Naive B cell (primary cell): ENCODE measurements at regions not wholly inside any gene's neighbourhood (a gene's known extent, or its start where the extent isn't known, plus 50 kb on each side); places are given as distances from the start of the nearest gene placed in this dataset.

Source experiments
- ATAC-seq, 2 donors: fragments of 150-1000 bp; cut with Tn5 transposase; 2 replicates each; pipeline ENCODE4 v1.10.0; 2021; ENCODE audit warnings: low read depth in 2 of 2, mild to moderate bottlenecking in 2 of 2, moderate library complexity in 2 of 2
- DNase-seq: peaks from one replicate; pipeline ENCODE4 v3.0.0; 2022
- H3K27ac Mint-ChIP-seq, 6 donors: one replicate each; pipeline ENCODE4 v1.8.0; 2020 to 2022; ENCODE audit warnings: mild to moderate bottlenecking in 6 of 6, mixed read lengths in 6 of 6, moderate library complexity in 5 of 6, inconsistent platforms in 2 of 6
- H3K27me3 Mint-ChIP-seq, 3 donors: one replicate each; pipeline ENCODE4 v1.8.0; 2021 to 2022; ENCODE audit warnings: mixed read lengths in 3 of 3, mild to moderate bottlenecking in 1 of 3
- H3K36me3 Mint-ChIP-seq, 2 donors: one replicate each; pipeline ENCODE4 v1.8.0; 2020 to 2022; ENCODE audit warnings: mixed read lengths in 2 of 2, inconsistent platforms in 1 of 2, mild to moderate bottlenecking in 1 of 2
- H3K4me1 Mint-ChIP-seq, 3 donors: one replicate each; pipeline ENCODE4 v1.8.0; 2020 to 2022; ENCODE audit warnings: mixed read lengths in 3 of 3, inconsistent platforms in 1 of 3, mild to moderate bottlenecking in 1 of 3, moderate library complexity in 1 of 3
- H3K4me3 Mint-ChIP-seq, 8 donors: one replicate each; pipeline ENCODE4 v1.8.0; 2020 to 2022; ENCODE audit warnings: mild to moderate bottlenecking in 8 of 8, mixed read lengths in 8 of 8, moderate library complexity in 8 of 8, inconsistent platforms in 2 of 8
- H3K9me3 Mint-ChIP-seq, 7 donors: one replicate each; pipeline ENCODE4 v1.8.0; 2020 to 2022; ENCODE audit warnings: mixed read lengths in 7 of 7, mild to moderate bottlenecking in 5 of 7, inconsistent platforms in 2 of 7, moderate library complexity in 1 of 7

- ATAC-seq (no peak), DNase-seq (no peak)
- Mint-ChIP-seq H3K27me3 (no peaks in the 10 kb centered on the region), H3K4me3 (no peak overlapping the region), H3K36me3 (no peaks in the 10 kb centered on the region), H3K27ac (no peak overlapping the region), H3K4me1 (no peaks in the 10 kb centered on the region), H3K9me3 (peaks cover 0 to 4% (median 0%) of the 10 kb centered on the region in 7 donors)
Observed at GRCh38 chr5:3844266-3844665, 248.6 kb downstream of the IRX1 start.

- no peak overlapping the region for H3K27ac Mint-ChIP-seq
- ATAC-seq (no peak), DNase-seq (no peak)
- H3K4me1 Mint-ChIP-seq = no peaks in the 10 kb centered on the region
- H3K27me3 Mint-ChIP-seq = no peaks in the 10 kb centered on the region
- peaks cover 0 to 4% (median 0%) of the 10 kb centered on the region in 7 donors for H3K9me3 Mint-ChIP-seq
- H3K4me3 Mint-ChIP-seq = no peak overlapping the region
- no peaks in the 10 kb centered on the region for H3K36me3 Mint-ChIP-seq
Observed at GRCh38 chr5:3845230-3845629, 249.6 kb downstream of the IRX1 start.

- DNase-seq (no peak), ATAC-seq (no peak)
- Mint-ChIP-seq H3K27me3 (no peaks in the 10 kb centered on the region), H3K4me1 (no peaks in the 10 kb centered on the region), H3K9me3 (no peaks in the 10 kb centered on the region), H3K36me3 (no peaks in the 10 kb centered on the region), H3K4me3 (no peak overlapping the region), H3K27ac (no peak overlapping the region)
Observed at GRCh38 chr5:3852161-3852916, 256.7 kb downstream of the IRX1 start.

GRCh38 chr5:3853362-3853761, 257.7 kb downstream of the IRX1 start:
- H3K4me1 Mint-ChIP-seq = peaks cover 4 to 8% (median 7%) of the 10 kb centered on the region in 3 donors
- H3K27ac Mint-ChIP-seq = no peak overlapping the region
- DNase-seq (no peak), ATAC-seq (no peak)
- H3K36me3 Mint-ChIP-seq = no peaks in the 10 kb centered on the region
- no peaks in the 10 kb centered on the region for H3K9me3 Mint-ChIP-seq
- no peak overlapping the region for H3K4me3 Mint-ChIP-seq
- no peaks in the 10 kb centered on the region for H3K27me3 Mint-ChIP-seq

- Mint-ChIP-seq H3K27ac (no peak overlapping the region), H3K36me3 (no peaks in the 10 kb centered on the region), H3K4me1 (peaks cover 5 to 9% (median 8%) of the 10 kb centered on the region in 3 donors), H3K9me3 (no peaks in the 10 kb centered on the region), H3K27me3 (no peaks in the 10 kb centered on the region), H3K4me3 (no peak overlapping the region)
- DNase-seq (no peak), ATAC-seq (no peak)
Observed at GRCh38 chr5:3854188-3854821, 258.7 kb downstream of the IRX1 start.

- ATAC-seq (no peak), DNase-seq (no peak)
- Mint-ChIP-seq H3K9me3 (no peaks in the 10 kb centered on the region), H3K27me3 (no peaks in the 10 kb centered on the region), H3K4me3 (no peak overlapping the region), H3K27ac (no peak overlapping the region), H3K36me3 (no peaks in the 10 kb centered on the region), H3K4me1 (peaks cover 5 to 9% (median 8%) of the 10 kb centered on the region in 3 donors)
Observed at GRCh38 chr5:3856036-3856435, 260.4 kb downstream of the IRX1 start.

- no peaks in the 10 kb centered on the region for H3K27me3 Mint-ChIP-seq
- no peaks in the 10 kb centered on the region for H3K36me3 Mint-ChIP-seq
- ATAC-seq = no peak
- H3K9me3 Mint-ChIP-seq = no peaks in the 10 kb centered on the region
- H3K4me3 Mint-ChIP-seq = peak overlapping the region in 1 of 8 donors; percentile 45
- H3K4me1 Mint-ChIP-seq = peaks cover 5 to 9% (median 8%) of the 10 kb centered on the region in 3 donors
- peak overlapping the region in 1 of 6 donors; percentile 5 for H3K27ac Mint-ChIP-seq
- no peak for DNase-seq
Observed at GRCh38 chr5:3858524-3858923, 262.9 kb downstream of the IRX1 start.

GRCh38 chr5:3862906-3863305, 267.3 kb downstream of the IRX1 start:
- no peak for DNase-seq
- H3K9me3 Mint-ChIP-seq = peaks cover 0 to 2% (median 0%) of the 10 kb centered on the region in 7 donors
- no peaks in the 10 kb centered on the region for H3K36me3 Mint-ChIP-seq
- H3K4me1 Mint-ChIP-seq = peaks cover 5 to 6% (median 6%) of the 10 kb centered on the region in 3 donors
- no peak for ATAC-seq
- H3K4me3 Mint-ChIP-seq = no peak overlapping the region
- H3K27ac Mint-ChIP-seq = no peak overlapping the region
- no peaks in the 10 kb centered on the region for H3K27me3 Mint-ChIP-seq

GRCh38 chr5:3875144-3875543, 279.5 kb downstream of the IRX1 start:
- Mint-ChIP-seq H3K4me1 (peaks cover 0 to 6% (median 3%) of the 10 kb centered on the region in 3 donors), H3K27ac (no peak overlapping the region), H3K27me3 (no peaks in the 10 kb centered on the region), H3K36me3 (no peaks in the 10 kb centered on the region), H3K4me3 (no peak overlapping the region), H3K9me3 (peaks cover 3 to 23% (median 6%) of the 10 kb centered on the region in 7 donors)
- ATAC-seq = no peak
- DNase-seq = no peak

GRCh38 chr5:3878267-3878666, 282.6 kb downstream of the IRX1 start:
- no peak overlapping the region for H3K4me3 Mint-ChIP-seq
- H3K27ac Mint-ChIP-seq = peak overlapping the region in 1 of 6 donors; percentile 40
- ATAC-seq (no peak), DNase-seq (no peak)
- peaks cover 0 to 10% (median 10%) of the 10 kb centered on the region in 3 donors for H3K4me1 Mint-ChIP-seq
- no peaks in the 10 kb centered on the region for H3K36me3 Mint-ChIP-seq
- H3K27me3 Mint-ChIP-seq = peaks cover 0 to 8% (median 7%) of the 10 kb centered on the region in 3 donors
- H3K9me3 Mint-ChIP-seq = peaks cover 3 to 15% (median 5%) of the 10 kb centered on the region in 7 donors

GRCh38 chr5:3883040-3883439, 287.4 kb downstream of the IRX1 start:
- peaks cover 4 to 8% (median 7%) of the 10 kb centered on the region in 3 donors for H3K27me3 Mint-ChIP-seq
- H3K4me1 Mint-ChIP-seq = peaks cover 2 to 18% (median 15%) of the 10 kb centered on the region in 3 donors
- H3K4me3 Mint-ChIP-seq = no peak overlapping the region
- no peak overlapping the region for H3K27ac Mint-ChIP-seq
- peaks cover 0 to 12% (median 3%) of the 10 kb centered on the region in 7 donors for H3K9me3 Mint-ChIP-seq
- no peak for DNase-seq
- no peaks in the 10 kb centered on the region for H3K36me3 Mint-ChIP-seq
- no peak for ATAC-seq

GRCh38 chr5:3886524-3887451, 291.2 kb downstream of the IRX1 start:
- H3K27me3 Mint-ChIP-seq = peaks cover 4 to 8% (median 7%) of the 10 kb centered on the region in 3 donors
- DNase-seq = no peak
- no peak for ATAC-seq
- H3K9me3 Mint-ChIP-seq = peaks cover 0 to 7% (median 5%) of the 10 kb centered on the region in 7 donors
- peak overlapping the region in 2 of 6 donors; percentile 39 to 89 for H3K27ac Mint-ChIP-seq
- H3K4me3 Mint-ChIP-seq = peak overlapping the region in 1 of 8 donors; percentile 30
- H3K4me1 Mint-ChIP-seq = peaks cover 8 to 12% (median 12%) of the 10 kb centered on the region in 3 donors
- H3K36me3 Mint-ChIP-seq = no peaks in the 10 kb centered on the region

- no peaks in the 10 kb centered on the region for H3K36me3 Mint-ChIP-seq
- H3K27ac Mint-ChIP-seq = no peak overlapping the region
Observed at GRCh38 chr5:3888310-3888709, 292.7 kb downstream of the IRX1 start.

More at GRCh38 chr5:3888310-3888709, 292.7 kb downstream of the IRX1 start:
- DNase-seq (no peak), ATAC-seq (no peak)
- Mint-ChIP-seq H3K4me3 (no peak overlapping the region), H3K27me3 (peaks cover 0 to 4% (median 0%) of the 10 kb centered on the region in 3 donors), H3K9me3 (peaks cover 0 to 7% (median 3%) of the 10 kb centered on the region in 7 donors), H3K4me1 (peaks cover 5 to 8% (median 8%) of the 10 kb centered on the region in 3 donors)
